PC-3 (cell line): ENCODE measurements at regions not wholly inside any gene's neighbourhood (a gene's known extent, or its start where the extent isn't known, plus 50 kb on each side); places are given as distances from the start of the nearest gene placed in this dataset.

Experiments
- ATAC-seq: fragments of 200-7000 bp; cut with Tn5 transposase; 2 replicates; pipeline ENCODE4 v1.9.1; 2020; ENCODE audit warnings: mild to moderate bottlenecking, moderate library complexity
- BruUV-seq: library from RNA; stranded (reverse); fragments of 400-500 nt; replicated peaks from 2 replicates; lab custom pipeline; 2021; lab: Mats Ljungman, UMichigan
- CTCF ChIA-PET: fragments of 300-600 bp; sonication (Branson Sonifier 250); formaldehyde crosslinking; loops from one replicate; lab custom pipeline; 2022; ENCODE audit warnings: antibody characterized with exemption; lab: Charles Lee
- POLR2A ChIA-PET: fragments of 300-600 bp; sonication (Branson Sonifier 250); formaldehyde crosslinking; loops from one replicate; lab custom pipeline; 2022; ENCODE audit warnings: antibody characterized with exemption; ENCODE audit not compliant: unreplicated experiment; lab: Charles Lee
- DNase-seq: peaks from one replicate; pipeline ENCODE4 v3.0.0-alpha.2; 2015
- H2AFZ ChIP-seq: fragments of 300-600 bp; sonication (generic); 2 replicates; pipeline ENCODE4 v1.6.0; 2016; ENCODE audit warnings: antibody characterized with exemption, low read length
- H3F3A ChIP-seq: fragments of 300-600 bp; sonication (generic); one replicate; pipeline ENCODE4 v1.6.0; 2017; ENCODE audit warnings: antibody characterized with exemption, low read length, control low read depth, mild to moderate bottlenecking; ENCODE audit not compliant: unreplicated experiment
- H3K27ac ChIP-seq: fragments of 300-600 bp; sonication (generic); 2 replicates; pipeline ENCODE4 v1.5.1; 2016; ENCODE audit warnings: mild to moderate bottlenecking, low read length
- H3K27me3 ChIP-seq: fragments of 300-600 bp; sonication (generic); 2 replicates; pipeline ENCODE4 v1.6.1; 2016; ENCODE audit warnings: low read length, mixed read lengths
- H3K36me3 ChIP-seq: fragments of 300-600 bp; sonication (generic); 2 replicates; pipeline ENCODE4 v1.6.1; 2016; ENCODE audit warnings: low read depth, mixed run types, low read length, mixed read lengths
- H3K4me1 ChIP-seq: fragments of 300-600 bp; sonication (generic); 2 replicates; pipeline ENCODE4 v1.5.1; 2016; ENCODE audit warnings: low read length; ENCODE audit not compliant: insufficient read depth
- H3K4me2 ChIP-seq: fragments of 300-600 bp; sonication (generic); 2 replicates; pipeline ENCODE4 v1.6.0; 2016; ENCODE audit warnings: low read length
- H3K4me3 ChIP-seq: fragments of 300-600 bp; sonication (generic); 2 replicates; pipeline ENCODE4 v1.5.1; 2016; ENCODE audit warnings: mild to moderate bottlenecking, low read length, mixed read lengths
- H3K79me2 ChIP-seq: fragments of 300-600 bp; sonication (generic); 2 replicates; pipeline ENCODE4 v1.6.1; 2017; ENCODE audit warnings: low read length, mixed read lengths
- H3K9ac ChIP-seq: fragments of 300-600 bp; sonication (generic); 2 replicates; pipeline ENCODE4 v1.6.0; 2016; ENCODE audit warnings: mild to moderate bottlenecking, low read length
- H3K9me2 ChIP-seq: fragments of 300-600 bp; sonication (generic); replicated peaks from 2 replicates; pipeline ENCODE4 v1.6.1; 2016; ENCODE audit warnings: mixed run types, low read length, mixed read lengths
- H3K9me3 ChIP-seq: fragments of 300-600 bp; sonication (generic); 2 replicates; pipeline ENCODE4 v1.6.1; 2016; ENCODE audit warnings: low read length, mixed read lengths
- H4K20me1 ChIP-seq: fragments of 300-600 bp; sonication (generic); 2 replicates; pipeline ENCODE4 v1.6.1; 2016; ENCODE audit warnings: low read length, mixed read lengths
- CTCF ChIP-seq: fragments of 300-600 bp; sonication (generic); conservative IDR thresholded peaks from 2 replicates; pipeline ENCODE4 v1.5.1; 2017; ENCODE audit warnings: antibody characterized with exemption, low read depth, mild to moderate bottlenecking, low read length
- EZH2 ChIP-seq: fragments of 300-600 bp; sonication (generic); IDR thresholded peaks from one replicate; pipeline ENCODE4 v1.6.1; 2017; ENCODE audit warnings: antibody characterized with exemption, mild to moderate bottlenecking, low read length; ENCODE audit not compliant: unreplicated experiment
- EZH2phosphoT487 ChIP-seq: fragments of 300-600 bp; sonication (generic); IDR thresholded peaks from 2 replicates; pipeline ENCODE4 v1.6.1; 2018; ENCODE audit warnings: mild to moderate bottlenecking, antibody characterized with exemption, low read length, borderline replicate concordance
- intact Hi-C: fragments of 100-400 bp; cut with micrococcal nuclease; formaldehyde crosslinking; loops from 2 replicates; pipeline ENCODE4 v1.9.0; 2023

- no peak for TF ChIP-seq EZH2
- no peak for TF ChIP-seq CTCF
- no peak for TF ChIP-seq EZH2phosphoT487
- DNase-seq (no peak), ATAC-seq (no peak)
- H3K9me2 ChIP-seq, result no peaks in the 10 kb centered on the region
- BruUV-seq, result no TSS peak
- H3K9ac ChIP-seq, result no peak overlapping the region
- H3K79me2 ChIP-seq, result no peaks in the 10 kb centered on the region
- H3F3A ChIP-seq, result no peaks in the 10 kb centered on the region
- no peak overlapping the region for H3K27ac ChIP-seq
- H2AFZ ChIP-seq, result no peak overlapping the region
- no peaks in the 10 kb centered on the region for H3K27me3 ChIP-seq
- no peaks in the 10 kb centered on the region for H4K20me1 ChIP-seq
- intact Hi-C loops, result no loop called here
- H3K4me3 ChIP-seq, result no peak overlapping the region
- H3K4me1 ChIP-seq, result no peaks in the 10 kb centered on the region
- ChIA-PET POLR2A (no interaction called here), CTCF (no interaction called here)
- no peak overlapping the region for H3K4me2 ChIP-seq
- H3K36me3 ChIP-seq, result no peaks in the 10 kb centered on the region
- no peaks in the 10 kb centered on the region for H3K9me3 ChIP-seq
Measured at GRCh38 chr10:111131168-111131799, 54.5 kb downstream of the ADRA2A start.

- Histone ChIP-seq H3K4me3 (no peak overlapping the region), H3K27ac (no peak overlapping the region), H3K27me3 (peaks cover 21% of the 10 kb centered on the region), H3K9me2 (no peaks in the 10 kb centered on the region), H3K36me3 (no peaks in the 10 kb centered on the region), H3K9ac (no peak overlapping the region), H3K4me2 (no peak overlapping the region), H3K79me2 (no peaks in the 10 kb centered on the region), H2AFZ (no peak overlapping the region), H4K20me1 (no peaks in the 10 kb centered on the region), H3F3A (no peaks in the 10 kb centered on the region), H3K9me3 (no peaks in the 10 kb centered on the region), H3K4me1 (no peaks in the 10 kb centered on the region)
- intact Hi-C loops, result no loop called here
- ATAC-seq (no peak), DNase-seq (no peak)
- ChIA-PET CTCF (no interaction called here), POLR2A (no interaction called here)
- TF ChIP-seq CTCF, result no peak
- TF ChIP-seq EZH2, result no peak
- TF ChIP-seq EZH2phosphoT487, result no peak
- no TSS peak for BruUV-seq
Measured at GRCh38 chr10:111137007-111137406, 60.2 kb downstream of the ADRA2A start.

- H4K20me1 ChIP-seq, result no peaks in the 10 kb centered on the region
- DNase-seq, result no peak
- H3K4me1 ChIP-seq, result no peaks in the 10 kb centered on the region
- no peak overlapping the region for H3K9ac ChIP-seq
- no peaks in the 10 kb centered on the region for H3K9me2 ChIP-seq
- no TSS peak for BruUV-seq
- no peak overlapping the region for H2AFZ ChIP-seq
- no peak for ATAC-seq
- H3K36me3 ChIP-seq, result no peaks in the 10 kb centered on the region
- no peaks in the 10 kb centered on the region for H3K79me2 ChIP-seq
- no peak overlapping the region for H3K4me2 ChIP-seq
- CTCF ChIA-PET, result interaction anchor here (0.5 kb wide), 1 partner anchor 882 kb away, joined by 3 read pairs; no protein-coding TSS in a partner anchor
- TF ChIP-seq CTCF, result no peak
- H3K27ac ChIP-seq, result no peak overlapping the region
- H3F3A ChIP-seq, result no peaks in the 10 kb centered on the region
- H3K27me3 ChIP-seq, result peaks cover 21% of the 10 kb centered on the region
- POLR2A ChIA-PET, result no interaction called here
- no peaks in the 10 kb centered on the region for H3K9me3 ChIP-seq
- no peak overlapping the region for H3K4me3 ChIP-seq
- intact Hi-C loops, result no loop called here
Measured at GRCh38 chr10:111137587-111137986, 60.8 kb downstream of the ADRA2A start.
